BLaER1 (cell line): ENCODE measurements at regions not wholly inside any gene's neighbourhood (a gene's known extent, or its start where the extent isn't known, plus 50 kb on each side); places are given as distances from the start of the nearest gene placed in this dataset.

ENCODE experiments used
- H3K27ac ChIP-seq: shearing (Covaris generic); formaldehyde crosslinking; 2 replicates; pipeline ENCODE4 v1.8.1; 2022
- H3K27me3 ChIP-seq: shearing (Covaris generic); formaldehyde crosslinking; 2 replicates; pipeline ENCODE4 v1.8.1; 2022
- H3K36me3 ChIP-seq: shearing (Covaris generic); formaldehyde crosslinking; 2 replicates; pipeline ENCODE4 v1.8.1; 2022
- H3K4me1 ChIP-seq: shearing (Covaris generic); formaldehyde crosslinking; 2 replicates; pipeline ENCODE4 v1.8.1; 2022
- H3K4me2 ChIP-seq: shearing (Covaris generic); formaldehyde crosslinking; 2 replicates; pipeline ENCODE4 v1.8.1; 2022
- H3K4me3 ChIP-seq: shearing (Covaris generic); formaldehyde crosslinking; 2 replicates; pipeline ENCODE4 v1.8.1; 2022
- H3K9ac ChIP-seq: shearing (Covaris generic); formaldehyde crosslinking; 2 replicates; pipeline ENCODE4 v1.8.1; 2022
- H3K9me3 ChIP-seq: shearing (Covaris generic); formaldehyde crosslinking; 2 replicates; pipeline ENCODE4 v1.8.1; 2022
- H4K20me1 ChIP-seq: shearing (Covaris generic); formaldehyde crosslinking; 2 replicates; pipeline ENCODE4 v1.8.1; 2022
- Cebpa-rat ChIP-seq: shearing (Covaris generic); IDR thresholded peaks from 2 replicates; pipeline ENCODE4 v1.8.1; 2022

DNA sequence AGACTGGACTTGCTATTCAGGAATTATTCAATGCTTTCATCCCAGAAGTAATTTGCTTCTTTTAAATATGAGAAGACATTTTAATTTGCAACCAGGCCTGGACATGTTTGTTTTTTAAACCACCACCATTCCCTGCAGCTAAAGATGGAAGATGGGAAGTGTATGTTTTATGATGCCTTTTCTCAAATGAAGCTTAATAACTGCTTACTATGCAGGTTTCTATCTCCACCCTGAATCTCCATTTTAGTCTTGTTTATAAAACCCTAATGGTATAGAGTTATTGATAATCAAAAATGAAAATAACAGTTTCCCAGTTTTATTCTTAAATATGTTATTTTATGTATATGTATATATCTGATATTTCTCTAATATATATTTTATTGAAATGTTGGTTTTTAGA is 418.9 kb downstream of the C4orf33 start:
- no peak overlapping the region for H3K4me2 ChIP-seq
- no peaks in the 10 kb centered on the region for H3K36me3 ChIP-seq
- no peak overlapping the region for H3K9ac ChIP-seq
- H3K9me3 ChIP-seq = no peaks in the 10 kb centered on the region
- H4K20me1 ChIP-seq = no peaks in the 10 kb centered on the region
- no peaks in the 10 kb centered on the region for H3K27me3 ChIP-seq
- H3K27ac ChIP-seq = no peak overlapping the region
- TF ChIP-seq Cebpa-rat = no peak
- H3K4me1 ChIP-seq = no peaks in the 10 kb centered on the region
- no peak overlapping the region for H3K4me3 ChIP-seq

DNA sequence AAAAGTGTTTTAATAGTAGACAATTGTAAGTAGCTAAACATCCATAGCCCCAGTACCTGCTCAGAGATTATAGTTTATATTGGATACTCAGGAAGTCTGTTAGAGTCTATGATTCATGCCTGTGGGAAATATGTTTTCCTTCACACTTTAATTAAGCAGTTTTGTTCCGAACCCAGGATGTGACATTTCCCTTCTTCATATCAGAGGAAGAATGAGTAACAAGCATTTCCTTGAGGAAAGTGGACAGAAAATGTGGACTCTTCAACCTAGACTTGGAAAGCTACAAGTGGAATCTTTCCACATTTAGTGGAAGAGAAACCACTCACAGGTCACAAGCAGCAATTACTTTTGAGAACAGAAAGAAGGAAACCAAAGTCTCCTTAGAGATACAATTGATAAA is 419.4 kb downstream of the C4orf33 start:
- Histone ChIP-seq H3K36me3 (no peaks in the 10 kb centered on the region), H3K4me1 (no peaks in the 10 kb centered on the region), H3K27ac (no peak overlapping the region), H3K9ac (no peak overlapping the region), H3K27me3 (no peaks in the 10 kb centered on the region), H3K4me2 (no peak overlapping the region), H3K9me3 (no peaks in the 10 kb centered on the region), H3K4me3 (no peak overlapping the region), H4K20me1 (no peaks in the 10 kb centered on the region)
- TF ChIP-seq Cebpa-rat = no peak

DNA sequence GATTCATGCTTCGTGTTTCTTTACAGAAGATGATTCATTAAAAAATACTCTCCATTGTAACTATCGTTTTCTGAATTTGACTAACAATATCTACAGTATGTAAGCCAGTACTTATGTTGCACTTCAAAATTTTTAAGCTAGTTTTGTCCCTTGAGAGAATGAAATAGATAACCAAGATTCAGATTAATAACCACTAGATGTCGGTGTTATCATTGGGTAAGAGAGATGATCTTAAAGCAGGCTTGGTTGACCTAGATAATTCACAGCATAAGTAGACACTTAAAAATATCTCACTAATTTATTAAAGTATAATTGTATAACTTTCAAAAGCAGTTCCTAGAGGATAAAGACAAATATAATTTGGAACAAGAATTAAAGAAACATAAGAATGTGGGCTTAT is 430.9 kb downstream of the C4orf33 start:
- H4K20me1 ChIP-seq = no peaks in the 10 kb centered on the region
- no peak overlapping the region for H3K4me3 ChIP-seq
- H3K36me3 ChIP-seq = no peaks in the 10 kb centered on the region
- no peak overlapping the region for H3K9ac ChIP-seq
- no peak overlapping the region for H3K27ac ChIP-seq
- H3K9me3 ChIP-seq = no peaks in the 10 kb centered on the region
- no peaks in the 10 kb centered on the region for H3K4me1 ChIP-seq
- H3K4me2 ChIP-seq = no peak overlapping the region
- no peak for TF ChIP-seq Cebpa-rat
- no peaks in the 10 kb centered on the region for H3K27me3 ChIP-seq

DNA sequence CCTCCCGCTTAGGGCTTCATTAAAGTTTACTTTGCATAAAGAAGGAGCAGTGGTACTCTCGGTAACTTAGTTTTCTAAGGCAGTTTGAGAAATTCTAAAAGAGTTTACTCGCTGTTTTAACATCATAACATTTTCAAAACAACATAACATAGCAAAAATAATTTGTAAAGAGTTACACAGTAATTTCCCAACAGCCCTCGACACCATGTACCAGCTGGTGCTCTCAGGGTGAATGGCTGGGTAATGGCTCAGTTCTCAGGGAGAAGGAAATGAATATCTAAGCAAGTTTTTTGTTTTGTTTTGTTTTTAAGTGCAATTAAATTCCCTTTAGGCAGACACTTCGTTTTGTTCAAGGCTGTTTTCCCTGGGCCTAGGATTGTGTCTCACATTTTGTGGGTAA is 435.3 kb downstream of the C4orf33 start:
- Histone ChIP-seq H3K27me3 (no peaks in the 10 kb centered on the region), H3K9me3 (no peaks in the 10 kb centered on the region), H3K4me2 (no peak overlapping the region), H4K20me1 (no peaks in the 10 kb centered on the region), H3K27ac (no peak overlapping the region), H3K36me3 (no peaks in the 10 kb centered on the region), H3K4me1 (peaks cover 16% of the 10 kb centered on the region), H3K9ac (no peak overlapping the region), H3K4me3 (no peak overlapping the region)
- TF ChIP-seq Cebpa-rat = no peak

DNA sequence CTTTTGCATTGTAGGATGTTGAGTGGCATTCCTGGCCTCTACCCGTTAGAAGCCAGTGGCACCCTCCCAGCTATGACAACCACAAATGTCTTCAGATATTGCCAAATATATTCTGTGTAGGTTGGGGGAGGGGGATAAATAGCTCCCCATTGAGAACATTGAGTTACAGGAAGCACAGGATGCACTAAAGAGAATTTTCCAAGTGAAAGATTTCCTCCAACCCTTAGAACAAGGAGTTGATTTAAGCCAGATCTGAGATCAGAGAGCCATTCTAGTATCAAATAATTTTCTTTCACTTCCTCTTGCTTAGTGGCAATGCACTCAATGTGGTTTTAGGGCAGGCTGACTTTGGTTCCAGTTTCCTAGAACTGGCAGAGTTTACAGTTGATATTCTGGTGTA is 436.6 kb downstream of the C4orf33 start:
- peak overlapping the region; percentile 49 for H3K4me2 ChIP-seq
- peaks cover 16% of the 10 kb centered on the region for H3K4me1 ChIP-seq

DNA sequence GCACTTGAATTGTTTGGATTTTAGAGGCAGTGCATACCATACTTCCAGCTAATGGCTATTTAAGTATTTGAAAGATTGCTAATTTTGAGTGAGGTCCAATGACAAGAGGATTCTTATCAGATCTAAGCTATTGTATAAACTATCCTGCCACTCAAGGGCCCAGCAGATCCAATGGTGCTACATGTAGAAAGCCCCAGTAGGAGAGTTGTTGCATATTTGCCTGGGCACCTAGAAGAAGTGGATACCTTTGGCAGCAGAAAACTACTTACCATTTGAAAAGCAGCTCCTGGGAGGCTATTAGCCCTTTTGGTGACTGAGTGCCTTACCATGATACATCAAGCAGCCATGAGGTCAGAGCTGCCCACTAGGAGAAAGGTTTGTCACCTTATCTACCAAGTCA is 447.3 kb downstream of the C4orf33 start:
- Histone ChIP-seq H3K4me2 (no peak overlapping the region), H3K9ac (no peak overlapping the region), H3K4me3 (no peak overlapping the region), H3K27ac (no peak overlapping the region), H3K27me3 (no peaks in the 10 kb centered on the region), H4K20me1 (no peaks in the 10 kb centered on the region), H3K9me3 (no peaks in the 10 kb centered on the region), H3K36me3 (no peaks in the 10 kb centered on the region), H3K4me1 (no peaks in the 10 kb centered on the region)
- no peak for TF ChIP-seq Cebpa-rat

More for the DNA sequence above, 436.6 kb downstream of the C4orf33 start:
- no peak for TF ChIP-seq Cebpa-rat
- Histone ChIP-seq H3K9me3 (no peaks in the 10 kb centered on the region), H4K20me1 (no peaks in the 10 kb centered on the region), H3K27me3 (no peaks in the 10 kb centered on the region), H3K36me3 (no peaks in the 10 kb centered on the region), H3K27ac (no peak overlapping the region), H3K9ac (no peak overlapping the region), H3K4me3 (no peak overlapping the region)

DNA sequence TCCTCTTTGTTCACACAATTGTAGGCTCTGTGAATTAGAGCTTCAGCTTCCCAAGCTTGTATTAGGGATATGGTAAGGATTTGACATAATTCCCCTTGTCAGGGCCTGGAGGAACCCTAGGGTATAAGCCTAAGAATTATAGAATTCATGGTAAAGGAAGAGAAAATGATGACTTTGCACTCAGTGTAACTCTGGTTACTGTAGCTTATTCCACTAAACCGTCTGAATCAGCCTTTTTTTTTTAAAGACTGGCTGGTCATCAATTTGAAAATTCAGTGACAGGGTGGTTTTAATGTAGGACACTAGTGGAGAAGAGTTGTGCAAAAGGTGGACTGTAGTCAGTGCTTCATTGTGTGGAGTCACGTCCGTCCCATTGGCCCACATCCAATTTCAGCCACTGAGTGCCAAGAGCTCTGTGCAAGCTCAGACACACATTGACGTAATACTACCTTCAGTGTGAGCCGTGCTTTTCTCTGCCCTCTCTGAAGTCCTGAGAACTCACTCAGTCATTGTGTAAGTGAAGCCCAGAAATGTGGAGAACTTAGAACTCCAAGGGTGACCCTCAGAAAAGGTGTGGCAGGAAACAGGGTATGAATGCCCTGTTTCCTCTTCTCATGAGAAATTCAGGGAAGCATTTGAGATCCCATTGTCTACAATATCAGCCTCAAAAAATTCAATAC is 449.8 kb downstream of the C4orf33 start:
- Histone ChIP-seq H3K4me1 (no peaks in the 10 kb centered on the region), H3K4me2 (no peak overlapping the region), H3K4me3 (no peak overlapping the region), H3K27me3 (no peaks in the 10 kb centered on the region), H3K36me3 (no peaks in the 10 kb centered on the region), H4K20me1 (no peaks in the 10 kb centered on the region), H3K27ac (no peak overlapping the region), H3K9ac (no peak overlapping the region), H3K9me3 (no peaks in the 10 kb centered on the region)
- TF ChIP-seq Cebpa-rat = no peak

DNA sequence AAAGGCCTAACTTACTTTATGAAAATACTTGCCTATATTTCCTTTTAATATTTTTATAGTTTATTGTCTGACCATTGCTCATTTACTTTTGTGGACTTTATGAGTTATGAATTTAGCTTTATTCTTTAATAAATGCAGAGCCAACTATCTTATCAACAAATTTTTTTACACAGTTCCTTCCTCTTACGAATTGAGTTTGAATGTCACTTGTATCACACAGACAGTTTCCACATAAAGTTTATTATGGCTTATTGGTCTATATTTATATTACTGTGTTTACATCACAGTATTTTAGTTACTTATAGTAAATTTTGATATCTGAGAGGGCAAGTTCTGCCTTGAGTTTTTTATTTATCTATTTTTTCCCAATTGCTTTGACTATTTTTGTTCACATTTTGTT is 450.6 kb downstream of the C4orf33 start:
- no peak overlapping the region for H3K9ac ChIP-seq
- H3K4me1 ChIP-seq = no peaks in the 10 kb centered on the region
- no peak overlapping the region for H3K4me3 ChIP-seq
- H3K9me3 ChIP-seq = no peaks in the 10 kb centered on the region
- H4K20me1 ChIP-seq = no peaks in the 10 kb centered on the region
- no peak overlapping the region for H3K4me2 ChIP-seq
- TF ChIP-seq Cebpa-rat = no peak
- no peak overlapping the region for H3K27ac ChIP-seq
- H3K27me3 ChIP-seq = no peaks in the 10 kb centered on the region
- no peaks in the 10 kb centered on the region for H3K36me3 ChIP-seq

DNA sequence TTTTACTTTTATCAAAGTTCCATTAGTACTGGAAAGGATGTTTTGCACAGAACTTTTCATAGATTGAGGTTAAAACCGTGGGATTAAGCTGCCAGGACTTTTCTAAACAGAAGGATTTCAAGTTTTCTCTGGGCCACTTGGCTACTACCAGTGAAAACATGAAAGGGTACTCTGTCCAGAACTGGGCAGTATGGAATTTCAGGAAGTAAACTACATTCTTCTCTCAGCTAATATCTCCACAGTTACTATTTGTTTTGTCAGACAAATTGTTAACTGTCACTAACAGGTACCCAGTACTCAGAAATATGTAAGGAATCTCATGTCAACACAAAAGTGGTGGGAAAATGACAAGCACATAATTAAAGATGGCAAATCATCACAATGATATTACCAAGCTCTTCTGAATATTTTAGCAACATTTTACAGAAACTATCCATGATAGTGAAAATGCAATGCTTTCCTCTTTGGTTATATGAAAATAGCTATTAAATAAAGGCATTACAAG is 454.4 kb downstream of the C4orf33 start:
- no peak overlapping the region for H3K27ac ChIP-seq
- H3K4me3 ChIP-seq = no peak overlapping the region
- no peaks in the 10 kb centered on the region for H3K27me3 ChIP-seq
- H3K4me2 ChIP-seq = no peak overlapping the region
- TF ChIP-seq Cebpa-rat = no peak
- no peaks in the 10 kb centered on the region for H3K4me1 ChIP-seq
- H3K36me3 ChIP-seq = no peaks in the 10 kb centered on the region
- H3K9ac ChIP-seq = no peak overlapping the region
- no peaks in the 10 kb centered on the region for H3K9me3 ChIP-seq
- no peaks in the 10 kb centered on the region for H4K20me1 ChIP-seq

DNA sequence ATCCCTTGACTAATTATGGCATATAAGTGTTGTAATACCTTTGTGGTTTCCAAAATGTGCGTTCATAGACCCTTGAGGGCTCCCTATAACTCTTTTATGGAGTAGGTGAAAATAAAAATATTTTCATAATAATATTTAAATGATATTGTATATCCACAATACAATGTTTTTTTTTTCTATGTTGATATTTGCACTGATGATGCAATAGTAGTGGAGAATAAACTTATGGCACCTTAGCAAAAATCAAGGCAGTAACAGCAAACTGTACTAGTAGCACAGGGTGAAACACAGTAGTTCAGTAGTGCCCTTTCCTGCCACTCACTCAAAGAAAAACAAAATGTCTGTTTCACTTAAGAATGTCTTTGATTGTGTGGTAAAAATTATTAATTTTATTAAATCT is 465.3 kb downstream of the C4orf33 start:
- no peak overlapping the region for H3K4me2 ChIP-seq
- no peaks in the 10 kb centered on the region for H4K20me1 ChIP-seq
- H3K4me1 ChIP-seq = no peaks in the 10 kb centered on the region
- no peak overlapping the region for H3K4me3 ChIP-seq
- no peak for TF ChIP-seq Cebpa-rat
- no peaks in the 10 kb centered on the region for H3K9me3 ChIP-seq
- H3K36me3 ChIP-seq = no peaks in the 10 kb centered on the region
- no peak overlapping the region for H3K27ac ChIP-seq
- H3K27me3 ChIP-seq = no peaks in the 10 kb centered on the region
- no peak overlapping the region for H3K9ac ChIP-seq
